H1 (cell line): ENCODE measurements at regions not wholly inside any gene's neighbourhood (a gene's known extent, or its start where the extent isn't known, plus 50 kb on each side); places are given as distances from the start of the nearest gene placed in this dataset.

Experiments used
- CTCF ChIA-PET: fragments of 300-600 bp; sonication (Branson Sonifier 250); formaldehyde crosslinking; loops from one replicate; lab custom pipeline; 2021; ENCODE audit not compliant: partially characterized antibody; lab: Charles Lee
- POLR2A ChIA-PET: fragments of 300-600 bp; sonication (Branson Sonifier 250); formaldehyde crosslinking; loops from one replicate; lab custom pipeline; 2021; ENCODE audit warnings: inconsistent platforms; ENCODE audit not compliant: partially characterized antibody; lab: Charles Lee
- DNase-seq, 2 experiments: peaks; one replicate each; pipeline versions ENCODE4 v3.0.0 to v3.0.0-alpha.2; 2010 to 2022; ENCODE audit warnings: low spot score in 2 of 2, low read depth in 1 of 2, mixed read lengths in 1 of 2
- FAIRE-seq: peaks from 2 replicates; lab custom pipeline; 2011; peaks lifted over from hg19 to GRCh38; lab: Jason Lieb, UNC
- H2AFZ ChIP-seq: 2 replicates; pipeline ENCODE4 v1.8.1; 2012; ENCODE audit warnings: low read length, inconsistent platforms
- H2AK5ac ChIP-seq: 2 replicates; pipeline ENCODE4 v1.6.1; 2013; ENCODE audit warnings: low read depth, low read length
- H2BK120ac ChIP-seq: replicated peaks from 2 replicates; pipeline ENCODE3; 2013; ENCODE audit warnings: low read depth, low read length, inconsistent platforms
- H2BK12ac ChIP-seq: 2 replicates; pipeline ENCODE4 v1.6.1; 2013; ENCODE audit warnings: low read depth, low read length
- H2BK15ac ChIP-seq: 2 replicates; pipeline ENCODE4 v1.6.1; 2013; ENCODE audit warnings: low read length
- H2BK20ac ChIP-seq: 2 replicates; pipeline ENCODE4 v1.6.1; 2013; ENCODE audit warnings: low read length
- H2BK5ac ChIP-seq: 2 replicates; pipeline ENCODE4 v1.6.1; 2013; ENCODE audit warnings: low read depth, low read length
- H3K14ac ChIP-seq: 2 replicates; pipeline ENCODE4 v1.6.1; 2013; ENCODE audit warnings: inconsistent platforms; ENCODE audit not compliant: insufficient read length
- H3K18ac ChIP-seq: 2 replicates; pipeline ENCODE4 v1.6.1; 2013; ENCODE audit warnings: low read length; ENCODE audit errors: extremely low read depth
- H3K23ac ChIP-seq: 2 replicates; pipeline ENCODE4 v1.6.1; 2013; ENCODE audit warnings: inconsistent platforms; ENCODE audit not compliant: insufficient read length
- H3K23me2 ChIP-seq: 2 replicates; pipeline ENCODE4 v1.6.1; 2013; ENCODE audit warnings: low read depth, low read length
- H3K27ac ChIP-seq: 2 replicates; pipeline ENCODE4 v1.6.1; 2011; ENCODE audit warnings: low read depth, low read length, inconsistent platforms
- H3K27me3 ChIP-seq, 4 experiments: replicated peaks in 1 of 4; 1 replicate in 1 of 4; 2 replicates in 3 of 4; pipeline versions ENCODE4 v1.6.1 to v1.8.1; 2011 to 2013; ENCODE audit warnings: low read length in 3 of 4, mild to moderate bottlenecking in 3 of 4, inconsistent platforms in 2 of 4, mixed read lengths in 2 of 4, moderate library complexity in 1 of 4; ENCODE audit not compliant: control insufficient read depth in 3 of 4, insufficient read depth in 3 of 4; ENCODE audit errors: extremely low read depth in 1 of 4
- H3K36me3 ChIP-seq, 4 experiments: 2 replicates each; pipeline versions ENCODE4 v1.6.1 to v1.8.1; 2011 to 2013; ENCODE audit warnings: mild to moderate bottlenecking in 4 of 4, low read length in 3 of 4, moderate library complexity in 2 of 4, control low read depth in 1 of 4, inconsistent platforms in 1 of 4; ENCODE audit not compliant: insufficient read depth in 4 of 4, control insufficient read depth in 2 of 4
- H3K4ac ChIP-seq: replicated peaks from 2 replicates; pipeline ENCODE3; 2013; ENCODE audit warnings: low read length, low read depth, mixed read lengths, inconsistent platforms; ENCODE audit not compliant: insufficient read length
- H3K4me1 ChIP-seq, 4 experiments: replicated peaks in 1 of 4; 1 replicate in 1 of 4; 2 replicates in 3 of 4; pipeline versions ENCODE4 v1.6.1 to v1.8.1; 2011 to 2013; ENCODE audit warnings: low read length in 3 of 4, inconsistent platforms in 2 of 4, mixed read lengths in 1 of 4; ENCODE audit not compliant: insufficient read depth in 4 of 4, control insufficient read depth in 3 of 4
- H3K4me2 ChIP-seq, 2 experiments: 2 replicates each; pipeline versions ENCODE4 v1.6.1 to v1.8.1; 2011 to 2013; ENCODE audit warnings: low read depth in 2 of 2, low read length in 2 of 2, control low read depth in 1 of 2, inconsistent platforms in 1 of 2, mild to moderate bottlenecking in 1 of 2; ENCODE audit not compliant: insufficient read depth in 1 of 2
- H3K4me3 ChIP-seq, 4 experiments: fragments of 200-600, 300-600 bp in 1 of 4; sonication (generic), shearing (Covaris generic), sonication (Bioruptor Twin) in 1 of 4; 2 replicates each; pipeline versions ENCODE4 v1.5.1 to v1.8.1; 2011 to 2016; ENCODE audit warnings: low read length in 4 of 4, low read depth in 3 of 4, control low read depth in 2 of 4, inconsistent platforms in 2 of 4, mild to moderate bottlenecking in 2 of 4, mixed read lengths in 1 of 4, moderate library complexity in 1 of 4; ENCODE audit not compliant: insufficient read depth in 2 of 4; ENCODE audit errors: extremely low read depth in 1 of 4
- H3K56ac ChIP-seq: replicated peaks from 2 replicates; pipeline ENCODE3; 2013; ENCODE audit warnings: low read depth, mild to moderate bottlenecking, mixed read lengths, low read length, inconsistent platforms; ENCODE audit not compliant: insufficient read length
- H3K79me1 ChIP-seq: 2 replicates; pipeline ENCODE4 v1.6.1; 2013; ENCODE audit warnings: low read depth, low read length, control low read depth
- H3K79me2 ChIP-seq, 2 experiments: 2 replicates each; pipeline versions ENCODE4 v1.6.1 to v1.8.1; 2012 to 2013; ENCODE audit warnings: low read length in 2 of 2, mild to moderate bottlenecking in 2 of 2, inconsistent platforms in 1 of 2; ENCODE audit not compliant: insufficient read depth in 2 of 2, control insufficient read depth in 1 of 2
- H3K9ac ChIP-seq, 4 experiments: replicated peaks in 1 of 4; 1 replicate in 1 of 4; 2 replicates in 3 of 4; pipeline versions ENCODE4 v1.6.1 to v1.8.1; 2011 to 2013; ENCODE audit warnings: low read depth in 3 of 4, low read length in 3 of 4, control low read depth in 2 of 4, mild to moderate bottlenecking in 2 of 4, moderate library complexity in 2 of 4, inconsistent platforms in 1 of 4; ENCODE audit errors: extremely low read depth in 1 of 4
- H3K9me3 ChIP-seq, 2 experiments: 2 replicates each; pipeline versions ENCODE4 v1.6.1 to v1.8.1; 2012 to 2013; ENCODE audit warnings: mild to moderate bottlenecking in 2 of 2, moderate library complexity in 2 of 2, control low read depth in 1 of 2, inconsistent platforms in 1 of 2, low read depth in 1 of 2, low read length in 1 of 2, mixed read lengths in 1 of 2; ENCODE audit not compliant: insufficient read depth in 2 of 2
- H4K20me1 ChIP-seq, 2 experiments: replicated peaks in 1 of 2; 2 replicates each; pipeline versions ENCODE3 to v1.8.1; 2011 to 2013; ENCODE audit warnings: inconsistent platforms in 2 of 2, low read length in 2 of 2, mild to moderate bottlenecking in 1 of 2; ENCODE audit not compliant: insufficient read depth in 2 of 2, control insufficient read depth in 1 of 2
- H4K5ac ChIP-seq: 2 replicates; pipeline ENCODE4 v1.6.1; 2013; ENCODE audit warnings: low read length, low read depth, mixed read lengths, inconsistent platforms; ENCODE audit not compliant: insufficient read length
- H4K8ac ChIP-seq: 2 replicates; pipeline ENCODE4 v1.8.0; 2013; ENCODE audit warnings: mild to moderate bottlenecking, moderate library complexity, low read length, inconsistent platforms; ENCODE audit not compliant: insufficient read depth; ENCODE audit errors: extremely low read depth
- H4K91ac ChIP-seq: replicated peaks from 2 replicates; pipeline ENCODE3; 2013; ENCODE audit warnings: low read length, mixed read lengths, inconsistent platforms; ENCODE audit not compliant: insufficient read length
- BRCA1 ChIP-seq: IDR thresholded peaks from 2 replicates; pipeline ENCODE4 v1.6.1; 2012; ENCODE audit warnings: low read depth, low read length, improper control_type of control experiment
- CREB1 ChIP-seq: IDR thresholded peaks from 2 replicates; pipeline ENCODE4 v1.6.1; 2012; ENCODE audit warnings: inconsistent platforms
- RBBP5 ChIP-seq: IDR thresholded peaks from 2 replicates; pipeline ENCODE4 v1.7.1; 2012; ENCODE audit warnings: low read depth, mild to moderate bottlenecking, inconsistent platforms, low read length, moderate library complexity, borderline replicate concordance
- TEAD4 ChIP-seq: IDR thresholded peaks from 2 replicates; pipeline ENCODE4 v1.6.1; 2012; ENCODE audit warnings: low read depth, low read length, inconsistent platforms, mixed read lengths
- WGBS, 2 experiments: shearing (Covaris generic) in 1 of 2; methylation state at CpG; one replicate each; pipeline versions ENCODE4 v1.1.6 to v1.1.7; 2013 to 2015; ENCODE audit warnings: low lambda C conversion rate in 2 of 2, mixed read lengths in 2 of 2, inconsistent platforms in 1 of 2, low coverage in 1 of 2, missing lambda C conversion rate in 1 of 2; ENCODE audit not compliant: insufficient replicate concordance in 2 of 2, insufficient coverage in 1 of 2, insufficient read length in 1 of 2; ENCODE audit errors: extremely low coverage in 1 of 2, missing lambda C conversion rate in 1 of 2; 5-methylcytosine and 5-hydroxymethylcytosine counted together

DNA sequence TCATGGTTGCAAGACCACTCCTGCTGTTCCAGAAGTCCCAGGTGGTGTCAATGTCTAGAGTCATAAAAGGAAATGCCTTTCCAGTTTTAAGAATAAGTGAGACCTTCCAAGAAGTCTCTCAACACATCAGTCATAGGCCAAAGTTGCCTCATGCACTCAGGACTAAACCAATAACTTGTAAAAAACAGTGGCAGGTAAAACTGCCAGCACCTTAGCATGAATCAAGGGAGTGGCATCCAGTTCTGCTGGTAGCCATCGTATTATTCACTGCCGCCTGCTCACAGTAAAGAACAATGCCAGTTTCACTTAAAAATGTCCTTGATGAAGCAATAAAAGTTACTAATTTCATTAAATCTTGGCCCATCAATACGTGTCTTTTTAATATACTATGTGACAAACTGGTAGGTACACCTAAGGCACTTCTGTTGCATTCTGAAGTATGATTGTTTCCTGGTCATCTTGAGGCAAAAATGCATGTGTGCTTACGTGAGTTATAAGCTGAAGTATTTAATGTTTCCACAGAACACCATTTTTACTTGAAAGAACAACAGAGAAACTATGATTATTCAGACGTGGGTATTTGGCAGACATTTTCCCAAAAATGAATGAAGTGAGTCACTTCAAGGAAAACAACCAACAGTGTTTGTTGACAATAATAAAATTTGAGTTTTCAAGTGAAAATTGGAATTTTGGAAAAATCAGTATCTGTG lies 125.2 kb upstream of the SNX19 start:
- POLR2A ChIA-PET, result no interaction called here
- H3K56ac ChIP-seq, result no peak overlapping the region
- TF ChIP-seq CREB1 (no peak), RBBP5 (no peak), BRCA1 (no peak), TEAD4 (no peak)

More for the DNA sequence above, 125.2 kb upstream of the SNX19 start:
- H3K9me3 ChIP-seq, result no peaks in the 10 kb centered on the region
- no peak overlapping the region for H4K5ac ChIP-seq
- H3K27me3 ChIP-seq, result no peaks in the 10 kb centered on the region
- H4K8ac ChIP-seq, result no peak overlapping the region
- no peak overlapping the region for H2BK120ac ChIP-seq
- H2BK20ac ChIP-seq, result no peak overlapping the region
- H3K4me2 ChIP-seq, result no peak overlapping the region
- H3K4me3 ChIP-seq, result no peak overlapping the region
- CTCF ChIA-PET, result interaction anchor here (0.6 to 1.1 kb wide), 3 partner anchors 12 to 625 kb away, joined by 3 read pairs; no protein-coding TSS in a partner anchor
- H3K79me2 ChIP-seq, result no peaks in the 10 kb centered on the region
- H3K23ac ChIP-seq, result no peak overlapping the region
- H3K4ac ChIP-seq, result no peak overlapping the region
- H2BK5ac ChIP-seq, result no peak overlapping the region
- no peak overlapping the region for H2AK5ac ChIP-seq
- no peak overlapping the region for H3K9ac ChIP-seq
- H3K79me1 ChIP-seq, result no peaks in the 10 kb centered on the region
- no peaks in the 10 kb centered on the region for H3K36me3 ChIP-seq
- no peak overlapping the region for H3K18ac ChIP-seq
- no peak for DNase-seq
- WGBS, 2 experiments, result 86% methylated on average over 5 of the region's 5 CpGs; no CpG with 5 or more reads in 1 of the 2 experiments
- H3K14ac ChIP-seq, result no peak overlapping the region
- no peak overlapping the region for H4K91ac ChIP-seq
- no peak overlapping the region for H3K27ac ChIP-seq
- no peak overlapping the region for H2BK15ac ChIP-seq
- H2BK12ac ChIP-seq, result no peak overlapping the region
- H3K4me1 ChIP-seq, result no peaks in the 10 kb centered on the region
- H4K20me1 ChIP-seq, result no peaks in the 10 kb centered on the region
- H3K23me2 ChIP-seq, result no peaks in the 10 kb centered on the region
- FAIRE-seq, result no peak
- H2AFZ ChIP-seq, result no peak overlapping the region
